CD4-positive, alpha-beta T cell treated with Interleukin-17A for 1 hour (primary cell): ENCODE measurements at regions not wholly inside any gene's neighbourhood (a gene's known extent, or its start where the extent isn't known, plus 50 kb on each side); places are given as distances from the start of the nearest gene placed in this dataset.
A peak's percentile ranks its signal among the peaks of the same experiment; 100 is the strongest.

Experiments used
- DNase-seq: peaks from one replicate; pipeline ENCODE4 v3.0.0-alpha.2; 2020

- no peak for DNase-seq
Measured at GRCh38 chr13:105159841-105160240, 1375.6 kb downstream of the EFNB2 start.

GRCh38 chr13:105153611-105154010 lies 1381.9 kb downstream of the EFNB2 start:
- no peak for DNase-seq

GRCh38 chr13:105151639-105152038 lies 1383.8 kb downstream of the EFNB2 start:
- DNase-seq = no peak

- DNase-seq = no peak
Measured at GRCh38 chr13:105147461-105147860, 1388.0 kb downstream of the EFNB2 start.

- DNase-seq = no peak
Measured at GRCh38 chr13:105144936-105145335, 1390.5 kb downstream of the EFNB2 start.

- DNase-seq = no peak
Measured at GRCh38 chr13:105144020-105144419, 1391.4 kb downstream of the EFNB2 start.

- no peak for DNase-seq
Measured at GRCh38 chr13:105142556-105142955, 1392.9 kb downstream of the EFNB2 start.

GRCh38 chr13:105139380-105140285 lies 1395.8 kb downstream of the EFNB2 start:
- DNase-seq = peak; percentile 71

- DNase-seq = no peak
Measured at GRCh38 chr13:105139048-105139379, 1396.4 kb downstream of the EFNB2 start.

- DNase-seq = no peak
Measured at GRCh38 chr13:105135852-105136615, 1399.4 kb downstream of the EFNB2 start.

GRCh38 chr13:105127732-105128131 lies 1407.7 kb downstream of the EFNB2 start:
- no peak for DNase-seq

- no peak for DNase-seq
Measured at GRCh38 chr13:105121221-105121620, 1414.2 kb downstream of the EFNB2 start.

GRCh38 chr13:105118426-105118985 lies 1417.0 kb downstream of the EFNB2 start:
- DNase-seq = no peak

GRCh38 chr13:105116966-105117365 lies 1418.5 kb downstream of the EFNB2 start:
- no peak for DNase-seq

GRCh38 chr13:105112561-105112960 lies 1422.9 kb downstream of the EFNB2 start:
- DNase-seq = no peak

GRCh38 chr13:105107781-105108180 lies 1427.7 kb downstream of the EFNB2 start:
- no peak for DNase-seq

- DNase-seq = no peak
Measured at GRCh38 chr13:105105471-105105870, 1430.0 kb downstream of the EFNB2 start.

GRCh38 chr13:105097521-105097920 lies 1437.9 kb downstream of the EFNB2 start:
- no peak for DNase-seq

GRCh38 chr13:105089858-105090643 lies 1445.4 kb downstream of the EFNB2 start:
- no peak for DNase-seq

- DNase-seq = no peak
Measured at GRCh38 chr13:105087945-105088344, 1447.5 kb downstream of the EFNB2 start.

- DNase-seq = no peak
Measured at GRCh38 chr13:105084931-105085330, 1450.5 kb downstream of the EFNB2 start.

GRCh38 chr13:105083992-105084391 lies 1451.5 kb downstream of the EFNB2 start:
- DNase-seq = no peak

GRCh38 chr13:105074755-105075154 lies 1460.7 kb downstream of the EFNB2 start:
- DNase-seq = no peak
